HL-60 (cell line): ENCODE measurements at regions not wholly inside any gene's neighbourhood (a gene's known extent, or its start where the extent isn't known, plus 50 kb on each side); places are given as distances from the start of the nearest gene placed in this dataset.

Source experiments
- CTCF ChIP-seq: IDR thresholded peaks from one replicate; pipeline ENCODE4 v1.5.1; 2011; ENCODE audit warnings: low read length, control low read depth, inconsistent platforms; ENCODE audit not compliant: insufficient read depth
- GABPA ChIP-seq: IDR thresholded peaks from 2 replicates; pipeline ENCODE4 v1.6.1; 2012; ENCODE audit warnings: low read depth
- POLR2AphosphoS5 ChIP-seq: IDR thresholded peaks from 2 replicates; pipeline ENCODE4 v1.6.1; 2012; ENCODE audit warnings: low read depth

GRCh38 chr7:42687211-42688055 lies 224.4 kb downstream of the C7orf25 start:
- no peak for TF ChIP-seq CTCF
- TF ChIP-seq GABPA, result no peak
- no peak for TF ChIP-seq POLR2AphosphoS5
